HG03025 (cell line): ENCODE measurements at regions not wholly inside any gene's neighbourhood (a gene's known extent, or its start where the extent isn't known, plus 50 kb on each side); places are given as distances from the start of the nearest gene placed in this dataset.

Source experiments
- ATAC-seq: cut with Tn5 transposase; IDR thresholded peaks from one replicate; pipeline ENCODE4 v1.9.1; 2021; ENCODE audit warnings: mild to moderate bottlenecking, moderate library complexity; ENCODE audit not compliant: unreplicated experiment, low FRiP score

DNA sequence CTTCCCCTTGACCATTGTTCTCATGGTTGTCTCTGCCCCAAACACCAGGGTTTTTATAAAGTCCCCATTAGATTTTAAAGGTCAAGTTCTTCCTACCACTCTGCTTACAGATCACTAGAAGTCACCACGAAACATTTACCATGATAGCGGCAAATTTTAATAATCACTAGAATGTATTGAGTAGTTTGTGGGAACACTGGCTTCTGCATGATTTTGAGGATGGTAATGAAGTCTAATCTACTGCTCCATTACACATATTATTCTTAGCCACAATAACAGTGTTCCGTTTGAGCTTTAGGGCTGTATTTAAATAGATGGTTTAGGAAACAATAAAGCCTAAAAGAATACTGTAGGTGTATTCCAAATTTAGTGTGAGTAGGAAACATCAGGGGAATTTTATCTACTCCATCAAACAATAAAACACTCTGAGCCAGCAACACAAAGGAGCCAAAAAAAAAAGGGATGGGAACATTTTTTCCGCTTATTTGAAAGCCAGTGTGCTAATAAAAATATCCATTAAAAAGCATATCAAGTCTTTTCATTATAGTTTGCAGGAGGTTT lies 49.7 kb downstream of the KLF12 start:
- no peak for ATAC-seq

DNA sequence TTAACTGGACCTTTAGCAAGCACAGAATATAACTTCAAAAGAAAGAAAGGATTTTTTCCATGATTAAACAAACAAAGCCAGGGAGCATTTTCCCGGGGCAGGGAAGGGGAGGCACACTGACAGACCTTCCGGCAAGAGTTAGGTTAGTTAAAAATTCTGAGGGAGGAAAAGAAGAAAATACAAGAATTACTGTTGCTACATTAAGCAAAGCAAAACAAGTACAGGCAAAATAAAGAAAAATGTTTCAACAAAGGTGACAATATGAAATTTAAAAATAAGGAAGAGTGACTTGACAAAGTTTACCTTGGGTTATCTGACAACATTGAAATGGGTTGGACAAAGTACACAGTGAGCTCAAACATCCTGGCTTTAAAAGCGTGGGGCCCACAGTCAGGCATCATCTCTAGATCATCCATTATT lies 51.5 kb downstream of the KLF12 start:
- no peak for ATAC-seq

DNA sequence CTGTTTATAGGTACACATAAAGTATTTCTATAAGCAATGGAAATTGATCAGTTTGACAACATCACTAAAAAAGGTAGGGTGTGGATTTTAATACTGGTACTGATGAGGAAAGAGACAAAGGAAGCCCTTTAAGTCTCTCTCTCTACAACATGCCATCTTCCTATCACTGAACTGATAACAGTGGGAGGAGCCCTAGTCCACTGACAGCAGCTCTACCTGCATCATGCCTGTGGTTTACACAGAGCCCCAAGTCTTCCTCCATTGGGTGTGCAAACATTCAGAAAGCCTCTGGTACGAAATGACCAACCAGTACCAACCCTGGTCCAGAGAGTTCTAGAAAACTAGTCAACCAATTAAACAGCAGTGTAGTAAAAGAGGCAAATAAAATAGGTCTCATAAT lies 53.4 kb downstream of the KLF12 start:
- no peak for ATAC-seq

DNA sequence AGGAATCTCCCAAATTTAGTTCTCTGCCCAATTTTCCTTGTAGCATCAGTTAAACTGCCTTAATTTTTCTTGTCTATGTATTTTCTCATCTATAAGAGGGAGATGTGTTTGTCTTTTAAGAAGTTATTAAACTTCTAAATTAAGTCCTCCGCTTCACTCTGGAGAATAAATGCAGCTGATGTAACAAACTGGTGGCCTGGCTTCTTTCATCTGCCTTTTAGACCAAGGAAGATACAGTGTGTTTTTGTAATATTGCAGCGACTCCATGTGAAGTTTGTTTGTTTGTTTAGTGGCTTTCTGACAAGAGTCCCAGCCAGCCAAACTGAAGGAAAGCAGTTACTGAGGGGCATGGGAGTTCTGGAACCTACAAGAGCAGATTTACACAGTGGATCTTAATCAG lies 56.4 kb downstream of the KLF12 start:
- no peak for ATAC-seq

DNA sequence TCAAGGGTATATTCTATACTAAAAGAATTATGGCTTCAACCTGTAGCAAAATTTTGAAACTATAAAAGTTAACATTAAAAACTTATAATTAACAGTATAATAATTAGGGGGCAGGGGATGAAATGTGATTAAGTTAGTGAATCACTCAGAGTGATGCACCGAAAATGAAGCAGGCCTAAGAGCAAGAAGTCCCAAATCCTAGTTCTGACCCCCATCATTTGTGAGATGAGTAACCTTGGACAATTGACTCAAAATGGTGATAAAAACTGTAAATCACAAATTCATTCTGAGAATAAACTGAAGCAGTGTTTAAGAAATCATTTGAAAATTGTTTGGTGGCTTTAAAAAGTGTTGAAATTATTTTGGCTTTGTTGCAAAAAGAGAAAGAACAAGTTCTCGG lies 56.8 kb downstream of the KLF12 start:
- no peak for ATAC-seq

DNA sequence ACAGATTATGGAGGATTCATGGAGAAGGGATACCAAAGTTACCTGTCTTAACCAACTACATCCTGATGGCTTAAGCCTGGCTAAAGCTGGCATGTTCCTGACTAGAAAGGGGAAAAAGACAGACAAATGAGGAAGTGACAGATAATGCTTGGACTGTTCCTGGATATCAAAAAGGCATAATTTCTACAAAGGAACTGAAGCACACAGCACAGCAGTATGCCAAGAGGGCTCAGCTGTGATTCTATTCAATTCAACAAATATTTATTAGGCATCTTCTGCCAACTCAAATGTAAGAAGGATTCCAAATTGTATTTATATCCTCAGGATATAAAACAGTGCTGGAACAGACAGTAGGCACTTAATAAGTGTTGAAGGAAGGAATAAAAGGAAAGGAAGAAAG lies 59.5 kb downstream of the KLF12 start:
- ATAC-seq = no peak

DNA sequence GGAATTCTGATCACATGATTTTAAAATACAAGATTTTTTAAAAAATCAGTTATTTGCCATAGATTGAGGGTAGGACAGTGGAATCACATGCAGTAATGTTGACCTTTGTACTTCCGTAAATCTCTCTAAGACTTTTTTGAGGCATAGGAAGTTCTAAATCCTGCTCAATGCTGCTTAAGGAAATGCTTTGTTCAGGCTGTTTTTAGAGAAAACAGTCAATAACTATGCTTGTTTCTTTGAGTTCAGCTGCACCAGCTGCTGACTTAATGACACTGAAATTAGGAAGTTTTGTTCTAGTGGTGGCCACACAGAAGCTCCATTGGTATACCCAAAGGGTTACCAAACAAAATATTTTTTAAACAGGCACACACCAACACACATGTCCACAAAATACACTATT lies 60.9 kb downstream of the KLF12 start:
- ATAC-seq = no peak

DNA sequence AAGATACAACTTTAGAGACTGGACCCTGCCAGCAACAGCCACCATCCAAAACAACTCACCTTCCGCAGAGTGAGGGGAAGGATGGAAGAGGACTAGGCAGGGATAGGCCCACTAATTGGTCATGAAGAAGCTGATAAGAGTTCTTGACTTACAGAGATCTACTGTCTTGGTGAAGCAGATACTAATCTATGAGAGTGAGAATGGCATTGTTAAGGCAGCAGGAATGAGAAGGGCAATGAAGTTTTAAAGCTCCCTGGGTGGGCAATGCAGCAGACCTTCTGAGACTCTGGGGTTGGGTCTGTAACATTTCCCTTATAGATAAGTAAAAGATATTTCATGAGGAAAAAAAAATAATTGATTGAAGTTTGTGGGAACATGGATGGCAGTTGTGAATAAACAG lies 63.7 kb downstream of the KLF12 start:
- no peak for ATAC-seq

DNA sequence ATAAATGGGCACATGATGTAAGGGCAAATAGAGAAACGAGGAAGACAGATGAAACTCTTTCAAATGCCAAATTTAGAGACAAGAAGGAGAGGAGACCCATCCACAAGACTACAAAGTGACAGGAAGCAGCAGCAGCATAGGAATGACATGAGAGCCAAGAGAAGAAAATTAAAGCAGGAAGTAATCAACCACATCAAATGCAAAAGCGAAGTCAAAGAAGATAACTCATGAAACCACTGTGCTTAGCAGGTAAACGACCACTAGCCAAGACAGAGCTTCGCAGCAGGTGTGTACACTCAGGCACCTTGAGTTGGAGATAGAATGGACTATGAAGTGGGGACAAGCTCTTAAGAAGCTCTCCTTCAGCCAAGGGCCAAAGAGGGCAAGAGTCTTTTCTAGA lies 64.1 kb downstream of the KLF12 start:
- no peak for ATAC-seq

DNA sequence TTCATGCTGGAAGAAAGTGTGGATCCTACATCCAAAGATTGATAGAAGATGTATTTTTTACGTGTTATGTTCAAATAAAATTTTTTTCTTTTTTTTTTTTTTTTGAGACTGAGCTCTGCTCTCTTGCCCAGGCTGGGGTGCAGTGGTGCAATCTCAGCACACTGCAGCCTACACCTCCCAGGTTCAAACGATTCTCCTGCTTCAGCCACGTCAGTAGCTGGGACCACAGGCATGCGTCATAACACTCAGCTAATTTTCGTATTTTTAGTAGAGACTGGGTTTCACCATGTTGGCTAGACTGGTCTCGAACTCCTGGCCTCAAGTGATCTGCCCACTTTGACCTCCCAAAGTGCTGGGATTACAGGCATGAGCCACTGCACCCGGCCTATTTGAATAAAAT lies 65.7 kb downstream of the KLF12 start:
- no peak for ATAC-seq

DNA sequence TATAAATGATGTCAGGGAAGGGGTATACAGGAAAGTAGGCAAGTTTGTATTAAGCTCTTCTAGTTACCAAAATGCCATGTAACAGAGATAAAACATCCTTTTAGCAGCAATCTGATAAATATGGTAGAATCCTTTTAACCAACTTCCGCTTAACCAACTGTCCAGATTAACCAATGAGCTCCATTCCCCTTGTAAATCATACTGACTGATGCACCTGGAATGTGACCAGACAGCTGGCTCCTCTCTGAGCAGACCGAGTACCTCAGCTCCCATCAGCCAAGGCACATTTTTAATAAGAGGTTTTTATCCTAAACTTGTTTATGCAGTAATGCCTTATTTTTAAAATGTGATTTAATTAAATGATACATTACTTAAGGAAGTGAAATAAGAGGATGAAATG lies 66.4 kb downstream of the KLF12 start:
- ATAC-seq = no peak

DNA sequence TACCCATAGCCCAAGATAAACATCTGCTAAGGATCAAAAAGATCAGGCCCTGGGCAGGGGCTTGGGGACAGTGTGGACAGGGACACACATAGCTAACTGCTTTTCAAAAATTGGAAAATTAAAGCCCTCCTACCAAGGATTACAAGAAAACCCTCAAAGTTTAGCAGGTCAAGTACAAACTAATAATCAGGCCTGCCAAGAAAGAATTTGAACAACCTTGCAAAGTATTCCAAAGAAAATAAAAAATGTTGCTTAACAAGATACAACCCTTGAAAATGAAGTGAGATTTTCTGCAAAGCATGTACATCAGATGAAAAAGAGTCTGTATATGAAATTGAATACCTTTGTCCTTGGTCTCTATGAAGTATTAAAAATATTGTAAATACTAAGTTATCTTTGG lies 67.3 kb downstream of the KLF12 start:
- ATAC-seq = no peak

DNA sequence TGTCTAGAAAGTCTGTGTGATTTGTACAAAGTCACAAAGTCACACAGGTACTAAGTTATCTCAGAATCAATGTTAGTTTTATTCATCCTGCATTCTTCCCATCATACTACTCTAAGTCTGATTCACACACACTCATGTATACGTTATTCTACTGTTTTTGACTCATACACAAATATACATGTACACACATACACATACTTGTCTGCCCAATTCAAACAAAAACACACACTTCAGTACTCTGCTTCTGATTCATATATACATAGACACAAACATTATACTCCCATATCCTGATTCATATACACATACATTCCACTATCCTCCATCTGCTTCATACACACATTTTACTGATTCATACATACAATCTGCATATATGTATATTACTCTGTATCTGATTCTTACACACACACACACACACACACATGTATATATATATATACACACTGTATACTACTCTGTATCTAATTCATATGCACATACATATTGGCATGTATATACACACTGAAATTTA lies 69.3 kb downstream of the KLF12 start:
- no peak for ATAC-seq

DNA sequence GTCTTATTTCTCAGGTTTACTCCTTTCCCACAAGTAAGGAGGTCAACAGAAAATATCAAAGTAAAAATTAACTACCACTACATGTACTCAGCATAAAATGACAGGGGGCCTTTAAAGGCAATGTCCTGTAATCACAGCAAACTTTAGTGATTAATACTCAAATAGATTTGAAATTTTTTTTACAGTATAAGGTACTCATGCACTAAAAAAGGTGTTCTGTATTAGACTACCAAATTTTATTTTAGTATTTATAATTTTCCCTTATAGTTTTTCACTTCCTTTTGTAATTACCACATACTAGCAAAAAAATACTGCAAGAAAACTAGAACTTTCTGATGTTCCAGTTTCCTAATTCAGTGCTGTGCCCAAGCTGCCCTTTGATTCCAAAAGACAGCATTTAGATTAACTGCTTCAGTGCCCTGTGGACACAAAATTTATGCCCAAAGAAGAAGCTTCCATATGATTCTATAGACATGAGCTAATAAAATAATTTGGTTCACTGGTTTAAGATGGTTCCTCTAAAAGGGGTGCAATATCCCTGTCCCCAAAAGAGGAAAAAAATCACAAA lies 70.6 kb downstream of the KLF12 start:
- no peak for ATAC-seq

DNA sequence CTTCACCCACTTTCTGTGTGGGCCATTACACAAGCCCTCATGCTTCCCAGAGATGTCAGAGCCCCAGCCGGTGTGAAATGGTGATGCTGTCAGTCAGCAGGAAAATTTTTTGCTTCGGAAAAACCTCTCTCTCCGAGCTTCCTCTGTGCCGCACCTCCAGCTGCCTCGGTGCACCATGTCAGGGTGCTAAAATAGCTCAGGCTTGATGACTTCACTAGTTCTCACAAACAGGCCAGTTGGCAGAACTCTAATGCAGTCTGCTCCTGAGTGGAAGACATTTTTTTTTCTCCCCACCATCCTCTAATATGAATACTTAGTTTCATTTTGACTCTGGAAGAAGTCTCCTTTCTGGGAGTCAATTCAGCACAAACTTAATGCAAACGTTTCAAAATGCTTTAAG lies 71.3 kb downstream of the KLF12 start:
- ATAC-seq = peak; percentile 83

DNA sequence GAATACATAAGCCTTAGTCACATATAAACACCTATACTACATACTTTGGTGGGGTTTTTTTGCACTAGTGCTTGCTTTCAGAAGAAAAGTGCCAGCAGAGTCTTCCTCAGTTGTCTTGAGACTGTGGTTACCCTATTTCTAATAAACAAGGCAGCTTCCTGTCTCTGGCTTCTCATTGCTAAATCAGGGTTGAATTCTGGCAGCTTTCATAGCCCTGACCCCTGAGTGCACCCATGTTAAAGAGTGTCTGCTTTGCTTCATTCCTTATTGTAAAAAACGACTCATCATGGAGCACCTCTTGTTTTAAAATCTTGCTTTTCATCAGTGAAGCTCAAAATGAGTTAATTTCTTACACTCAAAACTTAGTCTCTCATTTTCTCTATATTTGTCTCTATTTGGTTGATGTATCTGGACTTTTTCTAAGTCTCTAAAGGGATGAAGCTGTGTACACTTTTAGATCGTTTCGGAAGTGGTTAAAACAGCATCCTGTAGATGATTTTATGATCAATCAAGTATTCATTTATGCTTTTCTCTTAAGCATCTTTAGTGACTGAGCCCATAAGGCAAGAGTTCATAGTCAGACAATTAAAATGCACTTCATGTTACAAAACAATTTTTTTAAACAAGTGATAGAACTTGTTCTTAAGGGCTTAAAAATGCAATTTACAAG lies 72.1 kb downstream of the KLF12 start:
- ATAC-seq = peak; percentile 59

DNA sequence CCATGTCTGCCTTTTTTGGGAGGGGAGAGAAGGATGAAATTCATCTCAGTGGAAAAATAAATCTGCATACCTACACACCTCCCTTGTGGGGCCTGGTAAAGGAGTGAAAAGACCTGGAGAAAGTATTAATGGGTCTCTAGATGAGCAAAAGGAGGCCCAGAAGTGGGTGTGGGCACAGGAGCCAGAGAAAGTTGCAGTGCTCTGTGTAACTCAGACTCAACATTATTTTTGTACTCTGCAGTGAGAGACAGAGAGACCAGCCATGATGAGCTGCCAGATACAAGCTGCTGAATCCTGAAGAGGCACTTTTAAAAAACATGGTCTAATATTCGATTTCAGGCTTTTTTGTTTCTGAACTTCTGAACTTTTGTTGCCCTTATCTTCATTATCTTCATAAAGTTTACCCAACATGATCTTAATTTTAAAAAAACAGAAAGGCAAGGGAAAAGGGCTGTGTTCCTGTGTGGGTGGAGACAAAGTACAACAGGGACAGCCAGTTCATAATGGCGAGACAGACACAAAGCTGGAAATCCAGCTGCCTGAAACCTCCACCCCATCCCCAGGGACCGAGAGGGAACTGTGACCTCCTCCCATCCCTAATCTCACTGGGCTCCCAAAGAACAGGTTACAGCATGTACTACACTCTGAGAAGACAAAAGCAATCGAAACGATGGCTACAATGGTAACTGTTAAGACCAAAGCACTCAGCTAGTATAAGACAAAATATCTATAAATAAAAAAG lies 77.2 kb downstream of the KLF12 start:
- no peak for ATAC-seq

DNA sequence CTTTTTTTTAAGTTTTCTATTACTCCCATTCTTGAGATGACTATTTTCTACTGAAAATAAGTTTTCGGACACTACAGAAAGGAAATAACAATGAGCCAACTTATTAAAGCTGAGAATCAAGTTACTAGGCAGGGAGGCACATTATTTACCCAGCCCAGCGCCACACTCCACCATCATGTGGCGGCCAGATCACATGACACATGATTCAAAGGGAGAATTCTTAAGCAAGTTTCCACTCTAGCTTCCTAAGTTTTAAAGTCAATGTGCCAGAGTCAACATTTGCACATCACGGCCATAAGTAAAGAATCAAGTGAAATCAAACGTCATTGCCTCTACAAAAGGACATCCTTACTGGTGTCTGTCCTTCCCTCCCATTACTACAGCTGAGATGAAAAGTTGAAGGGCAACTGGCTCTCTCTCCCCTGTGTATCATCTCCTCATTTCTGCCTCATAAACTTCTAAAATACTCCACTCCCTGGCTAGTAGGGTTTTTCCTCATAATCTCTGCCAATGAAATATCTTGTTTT lies 81.7 kb downstream of the KLF12 start:
- ATAC-seq = no peak

DNA sequence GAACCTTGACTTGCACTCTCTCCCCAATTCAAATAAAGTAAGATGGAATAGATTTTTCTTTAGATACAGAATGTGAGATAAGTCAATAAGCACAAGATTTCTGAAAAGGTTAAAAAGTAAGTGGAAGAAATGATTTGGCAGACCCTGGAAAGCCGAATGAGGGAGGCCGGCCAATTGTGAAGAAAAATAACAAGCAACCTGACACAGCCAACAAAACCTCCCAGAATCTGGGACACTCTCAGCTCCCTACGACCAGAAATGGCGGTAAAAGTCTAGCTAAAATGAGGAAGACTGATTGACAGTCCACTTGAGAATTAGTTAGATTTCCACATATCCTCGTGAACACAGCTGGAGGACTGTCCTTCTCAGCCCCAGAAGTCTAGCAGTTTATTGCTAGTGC lies 85.4 kb downstream of the KLF12 start:
- ATAC-seq = no peak

DNA sequence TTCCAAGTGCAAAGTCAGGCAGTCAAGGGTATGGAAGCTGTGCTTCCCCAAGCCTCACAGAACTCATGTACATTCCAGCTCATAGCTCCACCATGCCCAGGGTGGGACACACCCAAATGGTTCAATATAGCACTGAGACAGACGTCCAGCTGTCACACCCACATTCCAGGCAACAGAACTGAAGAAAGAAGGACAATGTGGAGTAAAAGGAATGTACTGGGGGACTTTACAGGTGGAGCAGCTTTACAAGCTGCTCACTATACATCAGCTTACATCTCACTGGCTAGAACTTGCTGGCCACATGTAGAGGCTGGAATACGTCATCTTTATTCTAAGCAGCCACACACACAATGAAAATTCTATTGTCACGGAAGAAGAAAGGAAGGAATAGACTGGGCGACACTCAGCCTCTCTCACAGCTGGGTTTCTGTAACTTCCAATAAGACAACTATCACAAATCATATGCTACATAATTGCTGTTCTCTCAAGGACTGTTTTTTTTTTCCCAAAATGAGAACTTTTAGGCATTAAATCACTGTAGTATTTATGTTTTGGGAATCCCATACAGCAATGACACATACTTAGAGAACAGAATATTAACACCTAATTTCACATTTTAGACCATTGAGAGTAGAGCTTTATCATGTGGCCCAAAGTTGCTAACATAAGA lies 86.1 kb downstream of the KLF12 start:
- ATAC-seq = no peak

DNA sequence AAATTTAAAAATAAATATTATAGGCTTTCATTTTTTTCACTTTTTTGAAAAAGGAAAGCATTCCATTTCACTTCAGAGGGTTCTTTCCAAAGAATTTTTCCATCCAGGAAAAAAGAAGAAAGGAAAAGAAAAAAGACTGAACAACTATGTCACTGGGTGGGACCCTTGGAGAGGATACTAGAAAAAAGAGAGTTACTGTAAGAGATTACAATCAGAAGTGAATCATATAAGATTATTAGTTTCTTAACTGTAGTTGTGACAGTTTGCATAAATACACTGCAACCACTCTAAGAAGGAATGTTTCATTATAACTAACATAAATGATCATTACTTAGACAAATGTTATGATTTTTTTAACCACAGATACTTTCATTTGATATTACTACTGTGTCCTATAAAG lies 87.8 kb downstream of the KLF12 start:
- ATAC-seq = no peak
